CD4-positive, alpha-beta memory T cell (primary cell): ENCODE measurements at regions not wholly inside any gene's neighbourhood (a gene's known extent, or its start where the extent isn't known, plus 50 kb on each side); places are given as distances from the start of the nearest gene placed in this dataset.
A peak's percentile ranks its signal among the peaks of the same experiment; 100 is the strongest.

Experiments used
- CTCF ChIA-PET: fragments of 350-600 bp; sonication (Branson Sonifier 250); formaldehyde crosslinking; loops from one replicate; lab custom pipeline; 2021; ENCODE audit warnings: inconsistent platforms; ENCODE audit not compliant: partially characterized antibody; lab: Charles Lee
- POLR2A ChIA-PET: fragments of 350-600 bp; sonication (Branson Sonifier 250); formaldehyde crosslinking; loops from one replicate; lab custom pipeline; 2021; ENCODE audit not compliant: partially characterized antibody; lab: Charles Lee
- DNase-seq, 5 donors: peaks; one replicate each; pipeline versions ENCODE4 v3.0.0 to v3.0.0-alpha.2; 2020 to 2022; ENCODE audit warnings: mixed read lengths in 1 of 5
- H3K27ac ChIP-seq: one replicate; pipeline ENCODE4 v1.7.0; 2013; ENCODE audit warnings: low read depth, low read length
- H3K27me3 ChIP-seq: 2 replicates; pipeline ENCODE4 v1.7.0; 2013; ENCODE audit warnings: mild to moderate bottlenecking, low read length, moderate library complexity; ENCODE audit not compliant: insufficient read depth
- H3K36me3 ChIP-seq: 2 replicates; pipeline ENCODE4 v1.7.0; 2013; ENCODE audit warnings: mild to moderate bottlenecking, low read length, moderate library complexity; ENCODE audit not compliant: insufficient read depth
- H3K4me1 ChIP-seq: 2 replicates; pipeline ENCODE4 v1.7.0; 2013; ENCODE audit warnings: mild to moderate bottlenecking, low read length, moderate library complexity; ENCODE audit not compliant: insufficient read depth
- H3K4me3 ChIP-seq, 2 donors: one replicate each; pipeline ENCODE4 v1.7.0; 2013; ENCODE audit warnings: low read length in 2 of 2, mild to moderate bottlenecking in 1 of 2
- H3K9me3 ChIP-seq, 2 donors: one replicate each; pipeline ENCODE4 v1.7.0; 2013; ENCODE audit warnings: low read length in 2 of 2, control low read depth in 1 of 2; ENCODE audit not compliant: control insufficient read depth in 1 of 2
- H3K27ac Mint-ChIP-seq, 7 donors: one replicate each; pipeline ENCODE4 v1.8.0; 2020 to 2021; ENCODE audit warnings: mixed read lengths in 7 of 7, mild to moderate bottlenecking in 6 of 7, inconsistent platforms in 3 of 7, moderate library complexity in 3 of 7
- H3K27me3 Mint-ChIP-seq, 2 donors: one replicate each; pipeline ENCODE4 v1.8.0; 2020 to 2021; ENCODE audit warnings: mixed read lengths in 2 of 2
- H3K36me3 Mint-ChIP-seq, 2 donors: one replicate each; pipeline ENCODE4 v1.8.0; 2020 to 2021; ENCODE audit warnings: mixed read lengths in 2 of 2, inconsistent platforms in 1 of 2, mild to moderate bottlenecking in 1 of 2
- H3K4me1 Mint-ChIP-seq, 4 donors: one replicate each; pipeline ENCODE4 v1.8.0; 2020 to 2021; ENCODE audit warnings: mixed read lengths in 4 of 4, mild to moderate bottlenecking in 1 of 4
- H3K4me3 Mint-ChIP-seq, 8 donors: one replicate each; pipeline ENCODE4 v1.8.0; 2020 to 2021; ENCODE audit warnings: mixed read lengths in 8 of 8, mild to moderate bottlenecking in 7 of 8, moderate library complexity in 6 of 8, inconsistent platforms in 3 of 8
- H3K9me3 Mint-ChIP-seq, 8 donors: one replicate each; pipeline ENCODE4 v1.8.0; 2020 to 2021; ENCODE audit warnings: mixed read lengths in 8 of 8, mild to moderate bottlenecking in 5 of 8, inconsistent platforms in 3 of 8, moderate library complexity in 1 of 8
- intact Hi-C: fragments of 100-400 bp; cut with micrococcal nuclease; formaldehyde crosslinking; loops from one replicate; pipeline ENCODE4 v1.15.1; 2023

DNA sequence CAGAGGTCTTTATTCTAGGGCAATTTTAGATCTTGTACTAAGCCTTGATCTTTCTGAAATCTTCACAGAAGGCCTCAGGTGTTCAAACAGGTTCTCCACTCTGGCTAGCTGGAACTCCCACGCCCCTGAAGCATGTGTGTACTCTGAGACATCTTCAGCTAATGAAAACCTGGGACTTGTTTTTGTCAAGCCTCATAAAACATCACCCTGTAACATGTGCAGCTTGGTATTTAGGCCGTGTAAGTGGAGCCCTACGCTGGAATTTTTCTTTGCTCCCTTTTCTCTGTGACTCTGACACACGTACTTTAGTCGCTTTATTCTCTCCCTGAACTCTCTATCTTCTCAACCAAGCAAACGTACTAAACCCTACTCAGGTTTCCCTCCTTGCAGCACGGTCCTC is 701.9 kb upstream of the ZP4 start:
- peaks cover 0 to 11% (median 8%) of the 10 kb centered on the region in 8 donors for H3K9me3 Mint-ChIP-seq
- no peak overlapping the region for H3K4me3 ChIP-seq
- no peak overlapping the region for H3K27ac ChIP-seq
- POLR2A ChIA-PET: no interaction called here
- no peaks in the 10 kb centered on the region for H3K9me3 ChIP-seq
- no peaks in the 10 kb centered on the region for H3K36me3 Mint-ChIP-seq
- H3K4me1 Mint-ChIP-seq: no peaks in the 10 kb centered on the region
- no peak overlapping the region for H3K4me3 Mint-ChIP-seq
- DNase-seq: no peak
- intact Hi-C loops: no loop called here
- H3K4me1 ChIP-seq: no peaks in the 10 kb centered on the region
- H3K27me3 Mint-ChIP-seq: no peaks in the 10 kb centered on the region
- no peaks in the 10 kb centered on the region for H3K27me3 ChIP-seq
- no peaks in the 10 kb centered on the region for H3K36me3 ChIP-seq
- no peak overlapping the region for H3K27ac Mint-ChIP-seq
- CTCF ChIA-PET: no interaction called here

DNA sequence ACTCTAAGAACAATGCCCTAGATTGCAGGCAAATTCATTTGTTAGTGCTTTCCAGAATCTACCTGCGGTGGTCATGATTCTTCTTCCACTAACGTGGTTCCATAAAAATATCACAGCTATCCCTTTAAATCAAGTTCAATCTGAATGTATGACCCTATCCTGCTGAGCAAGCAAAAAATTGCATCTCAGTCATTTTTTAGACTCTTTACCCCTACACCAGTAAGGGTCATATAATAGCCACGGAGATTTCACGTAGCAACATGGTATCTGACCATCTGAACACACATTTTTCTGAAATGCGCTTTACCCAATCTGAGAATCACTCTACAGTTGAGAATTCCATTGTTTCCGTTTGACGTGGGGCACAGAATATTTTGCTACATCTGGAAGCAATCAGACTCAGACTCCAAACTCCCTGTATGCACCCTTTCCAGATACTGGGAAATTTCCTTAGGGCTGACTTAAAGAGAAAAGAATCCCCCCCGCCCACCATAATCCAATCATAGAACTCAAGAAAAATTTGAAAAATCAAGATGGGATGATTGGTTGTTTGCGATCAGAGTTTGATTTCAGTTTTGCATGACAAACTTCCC is 699.2 kb upstream of the ZP4 start:
- Mint-ChIP-seq H3K36me3 (no peaks in the 10 kb centered on the region), H3K9me3 (peaks cover 0 to 13% (median 6%) of the 10 kb centered on the region in 8 donors), H3K27ac (no peak overlapping the region), H3K4me1 (no peaks in the 10 kb centered on the region), H3K27me3 (no peaks in the 10 kb centered on the region), H3K4me3 (no peak overlapping the region)
- intact Hi-C loops: no loop called here
- H3K27me3 ChIP-seq: no peaks in the 10 kb centered on the region
- no peaks in the 10 kb centered on the region for H3K36me3 ChIP-seq
- no peak overlapping the region for H3K4me3 ChIP-seq
- no peak overlapping the region for H3K27ac ChIP-seq
- H3K4me1 ChIP-seq: no peaks in the 10 kb centered on the region
- H3K9me3 ChIP-seq: no peaks in the 10 kb centered on the region
- CTCF ChIA-PET: no interaction called here
- DNase-seq: peak in 1 of 5 donors; percentile 17
- POLR2A ChIA-PET: no interaction called here

DNA sequence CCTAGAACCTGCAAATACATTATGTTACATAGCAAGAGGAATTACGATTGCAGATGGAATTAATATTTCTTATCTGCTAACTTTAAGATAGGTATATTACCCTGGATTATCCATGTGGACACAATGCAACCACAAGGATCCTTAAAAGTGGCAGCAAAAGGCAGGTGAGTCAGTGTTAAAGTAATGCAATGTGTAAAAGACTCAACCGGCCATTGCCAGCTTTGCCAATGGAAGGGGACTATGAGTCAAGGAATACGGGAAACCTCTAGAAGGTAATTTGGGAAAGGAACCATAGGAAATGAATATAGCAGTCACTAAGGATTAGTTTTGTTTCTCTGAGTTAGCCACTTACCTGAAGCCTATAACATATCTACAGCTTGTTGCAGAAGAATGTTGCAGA is 692.1 kb upstream of the ZP4 start:
- Mint-ChIP-seq H3K9me3 (peaks cover 0 to 9% (median 2%) of the 10 kb centered on the region in 8 donors), H3K4me3 (no peak overlapping the region), H3K27ac (no peak overlapping the region), H3K36me3 (no peaks in the 10 kb centered on the region), H3K4me1 (no peaks in the 10 kb centered on the region), H3K27me3 (no peaks in the 10 kb centered on the region)
- intact Hi-C loops: no loop called here
- Histone ChIP-seq H3K27me3 (no peaks in the 10 kb centered on the region), H3K36me3 (no peaks in the 10 kb centered on the region), H3K4me1 (no peaks in the 10 kb centered on the region), H3K27ac (no peak overlapping the region), H3K4me3 (no peak overlapping the region), H3K9me3 (no peaks in the 10 kb centered on the region)
- ChIA-PET POLR2A (no interaction called here), CTCF (no interaction called here)
- no peak for DNase-seq

- no peak overlapping the region for H3K27ac Mint-ChIP-seq
- no peak overlapping the region for H3K27ac ChIP-seq
- no peaks in the 10 kb centered on the region for H3K36me3 Mint-ChIP-seq
- H3K9me3 ChIP-seq: no peaks in the 10 kb centered on the region
- H3K4me1 Mint-ChIP-seq: no peaks in the 10 kb centered on the region
- H3K4me3 Mint-ChIP-seq: no peak overlapping the region
- intact Hi-C loops: no loop called here
- CTCF ChIA-PET: no interaction called here
- no peak for DNase-seq
- H3K27me3 ChIP-seq: no peaks in the 10 kb centered on the region
- no peak overlapping the region for H3K4me3 ChIP-seq
- H3K36me3 ChIP-seq: no peaks in the 10 kb centered on the region
- peaks cover 0 to 8% (median 1%) of the 10 kb centered on the region in 8 donors for H3K9me3 Mint-ChIP-seq
- POLR2A ChIA-PET: no interaction called here
- H3K4me1 ChIP-seq: no peaks in the 10 kb centered on the region
- no peaks in the 10 kb centered on the region for H3K27me3 Mint-ChIP-seq
Observed at GRCh38 chr1:238581332-238581731, 690.6 kb upstream of the ZP4 start.

DNA sequence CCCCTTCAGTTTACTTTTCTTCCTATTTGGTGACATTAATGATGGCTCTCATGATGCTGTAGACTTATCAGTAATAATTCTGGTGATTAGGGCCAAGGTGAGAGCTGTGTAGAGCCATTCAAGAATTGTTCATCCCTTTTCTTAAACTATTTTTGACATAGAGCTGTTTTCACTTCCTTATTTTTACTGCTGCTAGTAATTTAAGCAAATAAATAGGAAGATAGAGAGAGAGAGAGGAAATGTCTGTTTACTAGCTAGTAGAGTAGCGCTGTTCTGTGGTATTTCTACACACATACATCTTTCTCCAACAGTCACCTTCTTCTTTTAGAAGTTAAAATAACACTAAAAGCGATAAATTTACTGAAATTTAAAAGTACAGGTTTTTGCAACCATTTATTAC is 678.0 kb upstream of the ZP4 start:
- CTCF ChIA-PET: no interaction called here
- no peak overlapping the region for H3K27ac Mint-ChIP-seq
- no peak overlapping the region for H3K4me3 Mint-ChIP-seq
- no peaks in the 10 kb centered on the region for H3K27me3 Mint-ChIP-seq
- Histone ChIP-seq H3K27ac (no peak overlapping the region), H3K9me3 (no peaks in the 10 kb centered on the region), H3K4me1 (no peaks in the 10 kb centered on the region), H3K36me3 (no peaks in the 10 kb centered on the region), H3K27me3 (no peaks in the 10 kb centered on the region), H3K4me3 (no peak overlapping the region)
- DNase-seq: no peak
- intact Hi-C loops: no loop called here
- H3K4me1 Mint-ChIP-seq: no peaks in the 10 kb centered on the region
- POLR2A ChIA-PET: no interaction called here
- H3K9me3 Mint-ChIP-seq: peaks cover 0 to 19% (median 7%) of the 10 kb centered on the region in 8 donors
- H3K36me3 Mint-ChIP-seq: no peaks in the 10 kb centered on the region

DNA sequence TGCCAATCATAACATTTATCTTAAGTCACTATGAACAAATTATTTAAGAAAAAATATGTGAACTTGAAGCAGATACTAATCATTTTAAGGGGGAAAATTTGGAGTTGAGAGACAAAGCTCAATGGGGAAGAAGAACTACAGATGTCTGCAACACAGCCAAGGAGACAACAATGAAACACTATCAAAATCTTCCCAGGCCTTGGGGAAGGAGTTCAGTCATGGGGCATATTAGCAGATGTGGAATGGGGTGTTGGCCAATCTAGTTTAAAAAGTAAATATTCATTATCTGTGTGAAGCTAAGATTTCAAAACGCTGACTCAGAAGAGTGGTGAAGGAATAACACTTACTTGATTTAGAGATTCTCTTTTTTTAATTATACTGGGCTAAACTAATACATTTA is 671.6 kb upstream of the ZP4 start:
- no peak for DNase-seq
- Mint-ChIP-seq H3K36me3 (no peaks in the 10 kb centered on the region), H3K27ac (no peak overlapping the region), H3K4me3 (no peak overlapping the region), H3K4me1 (no peaks in the 10 kb centered on the region), H3K27me3 (no peaks in the 10 kb centered on the region), H3K9me3 (peaks cover 0 to 25% (median 8%) of the 10 kb centered on the region in 8 donors)
- intact Hi-C loops: no loop called here
- Histone ChIP-seq H3K9me3 (no peaks in the 10 kb centered on the region), H3K4me1 (no peaks in the 10 kb centered on the region), H3K36me3 (no peaks in the 10 kb centered on the region), H3K27ac (no peak overlapping the region), H3K4me3 (no peak overlapping the region), H3K27me3 (no peaks in the 10 kb centered on the region)
- ChIA-PET CTCF (no interaction called here), POLR2A (no interaction called here)

GRCh38 chr1:238558746-238559145 is 668.0 kb upstream of the ZP4 start:
- DNase-seq: no peak
- POLR2A ChIA-PET: no interaction called here
- Histone ChIP-seq H3K4me3 (no peak overlapping the region), H3K27ac (no peak overlapping the region), H3K4me1 (no peaks in the 10 kb centered on the region), H3K9me3 (no peaks in the 10 kb centered on the region), H3K27me3 (no peaks in the 10 kb centered on the region), H3K36me3 (no peaks in the 10 kb centered on the region)
- Mint-ChIP-seq H3K4me3 (no peak overlapping the region), H3K9me3 (peaks cover 0 to 11% (median 6%) of the 10 kb centered on the region in 8 donors), H3K27ac (no peak overlapping the region), H3K36me3 (no peaks in the 10 kb centered on the region), H3K4me1 (no peaks in the 10 kb centered on the region), H3K27me3 (no peaks in the 10 kb centered on the region)
- CTCF ChIA-PET: no interaction called here
- intact Hi-C loops: no loop called here

- H3K27ac ChIP-seq: no peak overlapping the region
- H3K9me3 Mint-ChIP-seq: peaks cover 0 to 9% (median 5%) of the 10 kb centered on the region in 8 donors
- no peak overlapping the region for H3K4me3 ChIP-seq
- H3K36me3 Mint-ChIP-seq: no peaks in the 10 kb centered on the region
- no peaks in the 10 kb centered on the region for H3K27me3 ChIP-seq
- H3K4me1 Mint-ChIP-seq: no peaks in the 10 kb centered on the region
- no peak overlapping the region for H3K4me3 Mint-ChIP-seq
- no peaks in the 10 kb centered on the region for H3K9me3 ChIP-seq
- ChIA-PET CTCF (no interaction called here), POLR2A (no interaction called here)
- H3K36me3 ChIP-seq: no peaks in the 10 kb centered on the region
- H3K27me3 Mint-ChIP-seq: no peaks in the 10 kb centered on the region
- no peak for DNase-seq
- intact Hi-C loops: no loop called here
- no peak overlapping the region for H3K27ac Mint-ChIP-seq
- H3K4me1 ChIP-seq: no peaks in the 10 kb centered on the region
Observed at GRCh38 chr1:238558156-238558555, 667.4 kb upstream of the ZP4 start.
